HepG2 (cell line): ENCODE measurements at regions not wholly inside any gene's neighbourhood (a gene's known extent, or its start where the extent isn't known, plus 50 kb on each side); places are given as distances from the start of the nearest gene placed in this dataset.

Source experiments
- ATAC-seq: fragments of 200-7000 bp; cut with Tn5 transposase; 3 replicates; pipeline ENCODE4 v1.9.1; 2020; ENCODE audit warnings: mild to moderate bottlenecking, moderate library complexity
- BruUV-seq: library from RNA; stranded (reverse); fragments of 400-500 nt; replicated peaks from 2 replicates; lab custom pipeline; 2021; lab: Mats Ljungman, UMichigan
- CTCF ChIA-PET: fragments of 300-600 bp; formaldehyde crosslinking; extraction: SDS; loops from one replicate; lab custom pipeline; 2021; ENCODE audit warnings: low total read pairs, inconsistent platforms, low intra/inter-chr PET ratio; lab: Yijun Ruan, JAX
- POLR2A ChIA-PET: fragments of 350-600 bp; sonication (Branson Sonifier 250); formaldehyde crosslinking; loops from one replicate; lab custom pipeline; 2020; ENCODE audit warnings: antibody characterized with exemption, inconsistent platforms; lab: Yijun Ruan, JAX
- DNase-seq: peaks from one replicate; pipeline ENCODE4 v3.0.0-alpha.2; 2015; ENCODE audit warnings: low spot score
- FAIRE-seq: peaks from 3 replicates; lab custom pipeline; 2011; peaks lifted over from hg19 to GRCh38; lab: Jason Lieb, UNC
- H2AFZ ChIP-seq: one replicate; pipeline ENCODE4 v1.6.1; 2011; ENCODE audit warnings: low read length, inconsistent platforms
- H3K27ac ChIP-seq: fragments of 300-600 bp; 3 replicates; pipeline ENCODE4 v1.8.0; 2011; ENCODE audit warnings: mixed run types, mild to moderate bottlenecking, mixed read lengths, low read length, inconsistent platforms; ENCODE audit not compliant: insufficient read depth; ENCODE audit errors: extremely low read length
- H3K27me3 ChIP-seq, 2 experiments: fragments of 200-600 bp in 1 of 2; 2 replicates in 1 of 2; 3 replicates in 1 of 2; pipeline versions ENCODE4 v1.6.0 to v1.8.0; 2011; ENCODE audit warnings: low read length in 2 of 2, mild to moderate bottlenecking in 2 of 2, moderate library complexity in 2 of 2, inconsistent platforms in 1 of 2; ENCODE audit not compliant: insufficient read depth in 2 of 2, control insufficient read depth in 1 of 2
- H3K36me3 ChIP-seq, 2 experiments: fragments of 200-600 bp in 1 of 2; replicated peaks in 1 of 2; 2 replicates in 1 of 2; 3 replicates in 1 of 2; pipeline versions ENCODE4 v1.5.1 to v1.8.0; 2011; ENCODE audit warnings: low read length in 2 of 2, inconsistent platforms in 1 of 2; ENCODE audit not compliant: insufficient read depth in 2 of 2, control insufficient read depth in 1 of 2
- H3K4me1 ChIP-seq: 2 replicates; pipeline ENCODE4 v1.5.1; 2012; ENCODE audit warnings: low read length, inconsistent platforms; ENCODE audit not compliant: insufficient read depth
- H3K4me2 ChIP-seq: 2 replicates; pipeline ENCODE4 v1.6.0; 2011; ENCODE audit warnings: low read depth, low read length, inconsistent platforms
- H3K4me3 ChIP-seq, 3 experiments: fragments of 200-600 bp in 1 of 3; sonication (generic), shearing (Covaris generic) in 1 of 3; replicated peaks in 1 of 3; 2 replicates each; pipeline ENCODE4 v1.5.1; 2011 to 2016; ENCODE audit warnings: low read length in 3 of 3, inconsistent platforms in 2 of 3, low read depth in 2 of 3, mild to moderate bottlenecking in 2 of 3, control low read depth in 1 of 3, mixed read lengths in 1 of 3; ENCODE audit not compliant: insufficient read depth in 1 of 3
- H3K79me2 ChIP-seq: one replicate; pipeline ENCODE4 v1.6.1; 2011; ENCODE audit warnings: low read length, inconsistent platforms; ENCODE audit not compliant: insufficient read depth
- H3K9ac ChIP-seq: 2 replicates; pipeline ENCODE4 v1.6.0; 2011; ENCODE audit warnings: mild to moderate bottlenecking, low read depth, low read length, inconsistent platforms; ENCODE audit not compliant: insufficient read depth
- H3K9me3 ChIP-seq: 2 replicates; pipeline ENCODE4 v1.5.1; 2012; ENCODE audit warnings: mild to moderate bottlenecking, low read length
- H4K20me1 ChIP-seq: 2 replicates; pipeline ENCODE4 v1.6.0; 2011; ENCODE audit warnings: inconsistent platforms, mild to moderate bottlenecking, low read length, moderate library complexity; ENCODE audit not compliant: insufficient read depth
- GMEB1 ChIP-seq: sonication (generic); formaldehyde crosslinking; IDR thresholded peaks from 2 replicates; pipeline ENCODE4 v1.5.1; 2020; ENCODE audit warnings: missing genetic modification reagents, mild to moderate bottlenecking, borderline replicate concordance
- HNF1B ChIP-seq: sonication (generic); formaldehyde crosslinking; IDR thresholded peaks from 2 replicates; pipeline ENCODE4 v1.5.1; 2020; ENCODE audit warnings: mild to moderate bottlenecking, moderate library complexity, missing genetic modification reagents
- JUN ChIP-seq: sonication (generic); formaldehyde crosslinking; IDR thresholded peaks from 2 replicates; pipeline ENCODE4 v1.4.0; 2020; ENCODE audit warnings: mild to moderate bottlenecking, missing genetic modification reagents
- NFKBIZ ChIP-seq: IDR thresholded peaks from 2 replicates; pipeline ENCODE4 v1.6.1; 2018; ENCODE audit warnings: missing genetic modification reagents, missing compliant biosample characterization
- SMAD1 ChIP-seq: sonication (generic); formaldehyde crosslinking; IDR thresholded peaks from 2 replicates; pipeline ENCODE4 v1.4.0; 2020; ENCODE audit warnings: missing genetic modification reagents, low read depth, mild to moderate bottlenecking, borderline replicate concordance
- TBL1XR1 ChIP-seq: fragments of 150-350 bp; IDR thresholded peaks from 2 replicates; pipeline ENCODE4 v1.6.1; 2014; ENCODE audit warnings: borderline replicate concordance, low read length; ENCODE audit not compliant: partially characterized antibody
- ZNF33B ChIP-seq: sonication (generic); formaldehyde crosslinking; IDR thresholded peaks from 2 replicates; pipeline ENCODE4 v1.5.1; 2020; ENCODE audit warnings: mild to moderate bottlenecking, missing genetic modification reagents
- ZZZ3 ChIP-seq: sonication (generic); formaldehyde crosslinking; IDR thresholded peaks from 2 replicates; pipeline ENCODE4 v1.4.0; 2020; ENCODE audit warnings: missing genetic modification reagents, mild to moderate bottlenecking, borderline replicate concordance
- WGBS: methylation state at CpG from one replicate; pipeline ENCODE4 v1.1.6; 2017; ENCODE audit warnings: low lambda C conversion rate; 5-methylcytosine and 5-hydroxymethylcytosine counted together
- in situ Hi-C: cut with HindIII; loops from 2 replicates; pipeline ENCODE4 v1.10.0; 2017; ENCODE audit warnings: low pct_unique_long_range_greater_than_20kb; ENCODE audit not compliant: extremely low pct_ligation_motif_present
- intact Hi-C: fragments of 100-400 bp; cut with micrococcal nuclease; formaldehyde crosslinking; loops from one replicate; pipeline ENCODE4 v1.10.0; 2022; ENCODE audit not compliant: unreplicated experiment

- H3K27me3 ChIP-seq = peaks cover 4 to 19% of the 10 kb centered on the region in 2 experiments; a peak in 4 of 5 replicates
- CTCF ChIA-PET = no interaction called here
- FAIRE-seq = no peak
- ATAC-seq = no peak
- in situ Hi-C loops (no loop called here), intact Hi-C loops (no loop called here)
- H3K36me3 ChIP-seq = no peaks in the 10 kb centered on the region
- no peaks in the 10 kb centered on the region for H3K4me1 ChIP-seq
- no peak for TF ChIP-seq JUN (CRISPR knock-in tag)
- TF ChIP-seq GMEB1 (CRISPR knock-in tag) = no peak
- no peak for TF ChIP-seq ZNF33B
- no peak for TF ChIP-seq NFKBIZ (CRISPR knock-in tag)
- TF ChIP-seq TBL1XR1 = no peak
- no peak for TF ChIP-seq HNF1B (CRISPR knock-in tag)
- no peak for TF ChIP-seq ZZZ3 (CRISPR knock-in tag)
- TF ChIP-seq SMAD1 = no peak
- no peak for DNase-seq
- WGBS = no CpG with 5 or more reads among the region's 3 CpGs
- no peak overlapping the region for H2AFZ ChIP-seq
- 0 out of 2 replicates have a peak, but pooled peaks cover 2% of the 10 kb centered on the region for H4K20me1 ChIP-seq
- no peak overlapping the region for H3K4me2 ChIP-seq
- H3K79me2 ChIP-seq = no peaks in the 10 kb centered on the region
- no peaks in the 10 kb centered on the region for H3K9me3 ChIP-seq
- no TSS peak for BruUV-seq
- H3K4me3 ChIP-seq = no peak overlapping the region
- no peak overlapping the region for H3K9ac ChIP-seq
- POLR2A ChIA-PET = no interaction called here
- no peak overlapping the region for H3K27ac ChIP-seq
Measured at GRCh38 chr1:201618389-201618788, 79.5 kb downstream of the NAV1 start.
